ENCODE measurements at regions not wholly inside any gene's neighbourhood (a gene's known extent, or its start where the extent isn't known, plus 50 kb on each side); places are given as distances from the start of the nearest gene placed in this dataset.
A peak's percentile ranks its signal among the peaks of the same experiment; 100 is the strongest.

DNA sequence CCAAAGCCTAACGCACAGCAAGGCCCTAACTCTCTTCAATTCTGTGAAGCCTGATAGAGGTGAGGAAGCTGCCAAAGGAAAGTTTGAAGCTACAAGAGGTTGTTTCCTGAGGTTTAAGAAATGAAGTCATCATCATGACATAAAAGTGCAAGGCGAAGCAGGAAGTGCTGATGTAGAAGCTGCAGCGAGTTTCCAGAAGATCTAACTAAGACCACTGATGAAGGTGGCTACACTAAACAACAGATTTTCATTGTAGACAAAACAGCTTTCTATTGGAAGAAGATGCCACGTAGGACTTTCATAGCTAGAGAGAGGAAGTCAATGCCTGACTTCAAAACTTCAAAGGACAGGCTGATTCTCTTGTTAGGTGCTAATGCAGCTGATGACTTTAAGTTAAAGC, 385.6 kb upstream of the OR4E1 start:
- DNase-seq, result no peak
- H3K4me3 Mint-ChIP-seq, result no peak overlapping the region
- ATAC-seq, result no peak
- H3K9me3 ChIP-seq (ENCODE audit: control insufficient read depth, low read length, poor library complexity, severe bottlenecking), result no peaks in the 10 kb centered on the region
- no peaks in the 10 kb centered on the region for H3K36me3 Mint-ChIP-seq (ENCODE audit: low read depth)
- H3K4me1 Mint-ChIP-seq, result peaks cover 2% of the 10 kb centered on the region
- no peaks in the 10 kb centered on the region for H3K27me3 Mint-ChIP-seq
- H3K27ac Mint-ChIP-seq, result no peak overlapping the region

DNA sequence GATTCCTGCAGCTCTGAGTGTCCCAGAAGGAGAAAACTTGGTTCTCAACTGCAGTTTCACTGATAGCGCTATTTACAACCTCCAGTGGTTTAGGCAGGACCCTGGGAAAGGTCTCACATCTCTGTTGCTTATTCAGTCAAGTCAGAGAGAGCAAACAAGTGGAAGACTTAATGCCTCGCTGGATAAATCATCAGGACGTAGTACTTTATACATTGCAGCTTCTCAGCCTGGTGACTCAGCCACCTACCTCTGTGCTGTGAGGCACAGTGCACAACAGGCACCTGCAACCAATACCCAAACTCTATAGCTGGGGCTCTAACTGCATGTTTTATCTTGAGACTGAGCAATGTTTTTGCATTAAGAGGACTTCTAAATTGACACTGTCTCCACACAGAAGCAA, 379.2 kb upstream of the OR4E1 start:
- ATAC-seq (peak; percentile 50), DNase-seq (no peak)
- H3K4me3 Mint-ChIP-seq, result no peak overlapping the region
- no peaks in the 10 kb centered on the region for H3K27me3 Mint-ChIP-seq
- peaks cover 2% of the 10 kb centered on the region for H3K36me3 Mint-ChIP-seq (ENCODE audit: low read depth)
- peak overlapping the region; percentile 90 for H3K27ac Mint-ChIP-seq
- no peaks in the 10 kb centered on the region for H3K9me3 ChIP-seq (ENCODE audit: control insufficient read depth, low read length, poor library complexity, severe bottlenecking)
- H3K4me1 Mint-ChIP-seq, result peaks cover 6% of the 10 kb centered on the region

- DNase-seq, result no peak
Measured at GRCh38 chr14:22047115-22047514, 373.5 kb upstream of the OR4E1 start.

GRCh38 chr14:22046063-22046462, 372.4 kb upstream of the OR4E1 start:
- ATAC-seq, result no peak
- Mint-ChIP-seq H3K4me1 (peaks cover 9% of the 10 kb centered on the region), H3K27me3 (no peaks in the 10 kb centered on the region), H3K27ac (peak overlapping the region; percentile 62), H3K36me3 (ENCODE audit: low read depth) (no peaks in the 10 kb centered on the region), H3K4me3 (peak overlapping the region; percentile 21)
- no peaks in the 10 kb centered on the region for H3K9me3 ChIP-seq (ENCODE audit: control insufficient read depth, low read length, poor library complexity, severe bottlenecking)
- no peak for DNase-seq

More at GRCh38 chr14:22047115-22047514, 373.5 kb upstream of the OR4E1 start:
- Mint-ChIP-seq H3K4me3 (no peak overlapping the region), H3K27me3 (no peaks in the 10 kb centered on the region), H3K4me1 (peaks cover 11% of the 10 kb centered on the region), H3K36me3 (ENCODE audit: low read depth) (peaks cover 1% of the 10 kb centered on the region), H3K27ac (peak overlapping the region; percentile 37)
- ATAC-seq, result peak; percentile 92
- H3K9me3 ChIP-seq (ENCODE audit: control insufficient read depth, low read length, poor library complexity, severe bottlenecking), result no peaks in the 10 kb centered on the region

GRCh38 chr14:22044193-22044592, 370.6 kb upstream of the OR4E1 start:
- no peak for DNase-seq
- H3K9me3 ChIP-seq (ENCODE audit: control insufficient read depth, low read length, poor library complexity, severe bottlenecking), result no peaks in the 10 kb centered on the region
- H3K36me3 Mint-ChIP-seq (ENCODE audit: low read depth), result no peaks in the 10 kb centered on the region
- H3K4me3 Mint-ChIP-seq, result no peak overlapping the region
- no peak for ATAC-seq
- peaks cover 9% of the 10 kb centered on the region for H3K4me1 Mint-ChIP-seq
- H3K27ac Mint-ChIP-seq, result no peak overlapping the region
- H3K27me3 Mint-ChIP-seq, result no peaks in the 10 kb centered on the region

GRCh38 chr14:22040781-22041125, 367.1 kb upstream of the OR4E1 start:
- DNase-seq (no peak), ATAC-seq (peak; percentile 39)
- no peaks in the 10 kb centered on the region for H3K27me3 Mint-ChIP-seq
- no peaks in the 10 kb centered on the region for H3K9me3 ChIP-seq (ENCODE audit: control insufficient read depth, low read length, poor library complexity, severe bottlenecking)
- no peaks in the 10 kb centered on the region for H3K4me1 Mint-ChIP-seq
- H3K4me3 Mint-ChIP-seq, result peak overlapping the region; percentile 82
- H3K27ac Mint-ChIP-seq, result peak overlapping the region; percentile 81
- no peaks in the 10 kb centered on the region for H3K36me3 Mint-ChIP-seq (ENCODE audit: low read depth)

DNA sequence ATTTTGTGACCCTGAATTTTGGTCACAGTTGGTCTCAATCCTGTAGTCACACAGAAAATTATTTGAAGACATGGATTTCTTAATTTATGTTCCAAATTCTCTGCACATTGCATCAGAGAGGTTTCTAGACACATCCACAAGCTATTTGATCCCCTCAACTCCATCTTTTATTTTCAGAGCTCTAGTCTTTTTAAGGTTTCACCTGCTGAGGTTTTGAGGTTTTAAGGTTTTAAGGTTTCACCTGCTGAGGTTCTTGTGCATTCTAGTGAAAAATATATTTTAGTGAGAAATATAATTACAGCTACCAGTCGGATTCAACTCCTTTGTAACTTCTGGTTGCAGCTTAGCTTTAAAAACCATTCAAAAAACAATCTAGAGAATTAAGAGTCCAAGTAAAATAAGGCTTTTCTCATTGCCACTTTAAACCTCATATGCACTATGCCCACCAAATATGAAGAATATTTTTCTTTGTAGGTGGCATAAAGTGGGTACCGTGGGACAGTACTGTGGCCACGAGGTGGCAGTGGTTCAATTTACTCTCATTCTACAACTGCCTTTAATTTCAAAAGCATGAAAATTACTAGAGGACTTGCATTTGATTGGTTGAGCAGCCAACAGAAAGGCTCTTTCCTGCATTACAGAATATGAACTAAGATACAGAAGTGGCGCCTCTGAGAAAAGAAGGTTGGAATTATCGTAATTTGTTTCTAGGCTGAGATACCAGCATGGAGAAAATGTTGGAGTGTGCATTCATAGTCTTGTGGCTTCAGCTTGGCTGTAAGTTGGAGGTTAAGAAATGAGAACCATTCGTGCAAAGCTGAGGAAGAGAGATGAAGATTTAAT, 366.5 kb upstream of the OR4E1 start:
- Mint-ChIP-seq H3K4me1 (no peaks in the 10 kb centered on the region), H3K4me3 (peak overlapping the region; percentile 82), H3K27ac (peak overlapping the region; percentile 81), H3K36me3 (ENCODE audit: low read depth) (no peaks in the 10 kb centered on the region), H3K27me3 (no peaks in the 10 kb centered on the region)
- peak; percentile 88 for ATAC-seq
- DNase-seq, result no peak
- no peaks in the 10 kb centered on the region for H3K9me3 ChIP-seq (ENCODE audit: control insufficient read depth, low read length, poor library complexity, severe bottlenecking)

DNA sequence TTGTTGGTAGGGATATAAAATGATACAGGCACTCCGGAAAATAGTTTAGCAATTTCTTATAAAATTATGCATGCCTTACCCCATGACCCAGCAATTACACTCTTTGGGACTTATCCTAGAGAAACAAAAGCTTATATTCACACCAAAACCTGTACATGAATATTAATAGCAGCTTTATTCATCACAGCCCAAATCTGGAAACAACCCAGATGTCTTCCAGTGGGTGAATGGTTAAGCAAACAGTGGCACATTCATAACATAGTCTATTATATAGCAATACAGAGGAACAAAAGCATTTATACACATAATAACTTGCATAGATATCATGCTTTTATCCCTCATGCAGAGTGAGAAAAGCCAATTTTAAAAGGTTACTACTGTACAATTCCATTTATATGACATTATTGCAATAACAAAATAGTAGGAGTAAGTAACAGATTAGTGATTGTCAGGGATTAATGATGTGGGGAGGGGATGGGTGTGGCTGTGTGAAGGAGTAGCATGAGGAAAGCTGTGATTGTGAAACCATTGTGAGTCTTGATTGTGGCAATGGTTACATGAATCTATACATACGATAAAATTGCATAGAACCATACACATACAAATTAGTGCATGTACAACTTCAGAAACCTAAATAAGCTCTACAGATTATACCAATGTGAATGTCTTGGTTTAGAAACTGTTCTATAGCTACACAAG, 363.1 kb upstream of the OR4E1 start:
- DNase-seq (no peak), ATAC-seq (no peak)
- Mint-ChIP-seq H3K27me3 (peaks cover 4% of the 10 kb centered on the region), H3K4me3 (no peak overlapping the region), H3K27ac (no peak overlapping the region), H3K4me1 (no peaks in the 10 kb centered on the region), H3K36me3 (ENCODE audit: low read depth) (no peaks in the 10 kb centered on the region)
- no peaks in the 10 kb centered on the region for H3K9me3 ChIP-seq (ENCODE audit: control insufficient read depth, low read length, poor library complexity, severe bottlenecking)

- H3K27ac Mint-ChIP-seq, result no peak overlapping the region
Measured at GRCh38 chr14:22026527-22026926, 352.9 kb upstream of the OR4E1 start.

DNA sequence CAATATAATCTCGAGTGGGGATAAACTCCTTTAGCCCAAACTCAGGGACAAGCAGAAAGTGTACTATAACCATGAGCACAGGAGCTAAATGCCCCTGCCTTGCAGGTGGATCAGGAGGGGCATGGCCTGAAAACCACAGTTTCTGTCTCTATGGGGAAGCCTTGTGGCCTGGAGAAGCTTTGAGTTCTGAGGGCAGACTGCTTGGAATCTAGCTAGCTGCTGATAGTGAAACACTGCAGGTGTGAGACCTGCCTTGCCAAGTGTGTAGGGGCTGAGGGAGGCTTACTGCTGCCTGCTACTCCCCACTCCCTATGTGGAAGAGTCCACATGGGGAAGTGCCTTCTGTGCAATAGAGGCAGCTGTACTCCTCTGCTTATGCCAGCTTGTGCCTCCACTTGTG, 352.3 kb upstream of the OR4E1 start:
- Mint-ChIP-seq H3K4me1 (peaks cover 2% of the 10 kb centered on the region), H3K4me3 (no peak overlapping the region), H3K27ac (no peak overlapping the region), H3K27me3 (peaks cover 5% of the 10 kb centered on the region), H3K36me3 (ENCODE audit: low read depth) (no peaks in the 10 kb centered on the region)
- DNase-seq, result no peak
- no peaks in the 10 kb centered on the region for H3K9me3 ChIP-seq (ENCODE audit: control insufficient read depth, low read length, poor library complexity, severe bottlenecking)
- ATAC-seq, result no peak

More at GRCh38 chr14:22026527-22026926, 352.9 kb upstream of the OR4E1 start:
- DNase-seq, result no peak
- H3K9me3 ChIP-seq (ENCODE audit: control insufficient read depth, low read length, poor library complexity, severe bottlenecking), result no peaks in the 10 kb centered on the region
- no peak overlapping the region for H3K4me3 Mint-ChIP-seq
- H3K36me3 Mint-ChIP-seq (ENCODE audit: low read depth), result no peaks in the 10 kb centered on the region
- peaks cover 5% of the 10 kb centered on the region for H3K27me3 Mint-ChIP-seq
- H3K4me1 Mint-ChIP-seq, result peaks cover 2% of the 10 kb centered on the region
- no peak for ATAC-seq

- Mint-ChIP-seq H3K27ac (no peak overlapping the region), H3K27me3 (peaks cover 5% of the 10 kb centered on the region), H3K36me3 (ENCODE audit: low read depth) (no peaks in the 10 kb centered on the region), H3K4me3 (no peak overlapping the region), H3K4me1 (peaks cover 2% of the 10 kb centered on the region)
- no peak for DNase-seq
- no peaks in the 10 kb centered on the region for H3K9me3 ChIP-seq (ENCODE audit: control insufficient read depth, low read length, poor library complexity, severe bottlenecking)
- no peak for ATAC-seq
Measured at GRCh38 chr14:22024137-22024536, 350.5 kb upstream of the OR4E1 start.

- no peak overlapping the region for H3K27ac Mint-ChIP-seq
- H3K36me3 Mint-ChIP-seq (ENCODE audit: low read depth), result no peaks in the 10 kb centered on the region
- peaks cover 2% of the 10 kb centered on the region for H3K4me1 Mint-ChIP-seq
- no peaks in the 10 kb centered on the region for H3K27me3 Mint-ChIP-seq
- no peak for DNase-seq
- ATAC-seq, result no peak
- H3K9me3 ChIP-seq (ENCODE audit: control insufficient read depth, low read length, poor library complexity, severe bottlenecking), result no peaks in the 10 kb centered on the region
- no peak overlapping the region for H3K4me3 Mint-ChIP-seq
Measured at GRCh38 chr14:22018890-22019289, 345.3 kb upstream of the OR4E1 start.

GRCh38 chr14:22012452-22012851, 338.8 kb upstream of the OR4E1 start:
- Mint-ChIP-seq H3K36me3 (ENCODE audit: low read depth) (no peaks in the 10 kb centered on the region), H3K4me3 (no peak overlapping the region), H3K27me3 (no peaks in the 10 kb centered on the region), H3K4me1 (peaks cover 3% of the 10 kb centered on the region), H3K27ac (no peak overlapping the region)
- ATAC-seq (no peak), DNase-seq (no peak)
- H3K9me3 ChIP-seq (ENCODE audit: control insufficient read depth, low read length, poor library complexity, severe bottlenecking), result no peaks in the 10 kb centered on the region

- Mint-ChIP-seq H3K4me1 (peaks cover 3% of the 10 kb centered on the region), H3K27me3 (no peaks in the 10 kb centered on the region), H3K4me3 (no peak overlapping the region), H3K36me3 (ENCODE audit: low read depth) (no peaks in the 10 kb centered on the region), H3K27ac (no peak overlapping the region)
- DNase-seq (no peak), ATAC-seq (no peak)
- no peaks in the 10 kb centered on the region for H3K9me3 ChIP-seq (ENCODE audit: control insufficient read depth, low read length, poor library complexity, severe bottlenecking)
Measured at GRCh38 chr14:22011253-22011642, 337.6 kb upstream of the OR4E1 start.

Data from T-helper 17 cell (primary cell).